GM18868 (cell line): ENCODE measurements at regions not wholly inside any gene's neighbourhood (a gene's known extent, or its start where the extent isn't known, plus 50 kb on each side); places are given as distances from the start of the nearest gene placed in this dataset.
"Not testable (repeated sequence)": the region's sequence is repeated elsewhere in the genome, so short reads cannot be mapped to it uniquely, and the experiment has no call there.

Source experiments
- ATAC-seq: cut with Tn5 transposase; IDR thresholded peaks from one replicate; pipeline ENCODE4 v1.9.1; 2021; ENCODE audit warnings: mild to moderate bottlenecking, moderate library complexity; ENCODE audit not compliant: unreplicated experiment

- ATAC-seq: no peak
Measured at GRCh38 chr2:129010262-129010661, 691.6 kb upstream of the HS6ST1 start.

DNA sequence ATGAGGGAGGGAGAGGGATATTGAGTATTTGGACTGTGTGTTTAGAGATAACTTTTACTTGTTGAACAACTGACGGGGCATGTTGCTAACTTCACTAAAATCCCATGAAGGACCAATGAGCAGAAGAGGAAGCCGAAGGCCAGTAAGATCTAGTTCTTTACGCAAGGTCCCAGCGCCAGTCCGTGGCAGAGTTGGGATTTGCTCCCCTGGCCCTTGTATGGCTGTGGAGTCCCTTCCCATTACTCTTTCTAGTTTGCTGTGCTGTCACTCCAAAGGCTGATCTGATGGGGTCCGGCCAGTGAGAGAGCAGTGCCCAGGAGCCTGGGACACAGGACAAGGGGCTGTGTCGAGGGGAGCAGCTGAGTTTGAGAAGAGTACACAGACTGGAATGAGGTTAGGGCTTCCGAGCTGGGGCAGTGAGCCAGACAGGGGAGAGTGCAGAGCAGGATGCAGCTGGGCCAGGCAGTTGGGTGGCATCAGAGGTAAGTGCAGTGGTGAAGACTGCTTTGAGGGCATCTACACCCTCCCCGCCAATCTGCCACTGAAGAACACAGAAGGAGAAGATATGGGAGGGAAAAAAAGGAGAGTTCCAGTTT lies 692.9 kb upstream of the HS6ST1 start:
- no peak for ATAC-seq

- no peak for ATAC-seq
Measured at GRCh38 chr2:129014432-129014831, 695.8 kb upstream of the HS6ST1 start.

DNA sequence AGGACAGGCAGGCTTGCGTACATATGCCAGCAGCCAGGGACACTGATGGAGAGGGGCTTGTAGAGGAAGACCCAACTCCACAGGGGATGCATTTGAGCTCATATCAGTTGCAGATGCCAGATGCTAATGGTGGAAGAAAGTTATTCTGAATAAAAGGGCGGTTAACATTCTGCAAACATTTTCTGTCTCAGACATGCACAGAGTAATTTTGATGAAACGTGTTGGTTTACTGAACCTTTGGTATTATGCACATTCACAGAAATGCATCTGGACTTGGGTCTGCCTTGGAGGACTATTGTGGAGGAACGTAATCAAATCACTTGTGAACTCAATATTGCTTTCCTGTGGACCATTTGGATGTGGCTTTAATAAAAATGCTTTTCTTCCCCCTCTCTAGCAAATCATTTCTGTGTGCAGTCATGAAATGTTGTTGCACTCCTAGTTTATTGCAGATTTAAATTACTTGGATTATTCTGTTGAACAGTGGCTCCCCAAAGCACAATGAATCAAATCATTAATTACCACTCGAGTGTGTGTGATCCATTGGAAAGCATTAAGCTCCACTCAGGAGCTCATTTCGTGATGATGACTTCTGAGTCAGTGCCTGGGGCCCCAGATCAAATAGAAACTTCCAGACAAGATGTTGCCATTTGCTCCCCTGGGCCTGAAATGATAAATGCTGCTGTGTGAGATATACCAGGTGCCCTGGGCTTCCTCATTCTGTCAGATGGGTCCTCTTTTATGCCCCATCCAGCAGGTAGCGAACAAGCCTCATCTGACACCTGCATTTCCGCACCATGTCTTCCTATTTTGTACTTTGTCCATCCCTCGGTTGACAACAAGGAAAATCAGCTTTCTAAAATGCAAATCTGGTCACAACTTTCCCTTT lies 697.0 kb upstream of the HS6ST1 start:
- ATAC-seq: no peak

- no peak for ATAC-seq
Measured at GRCh38 chr2:129016972-129017371, 698.3 kb upstream of the HS6ST1 start.

DNA sequence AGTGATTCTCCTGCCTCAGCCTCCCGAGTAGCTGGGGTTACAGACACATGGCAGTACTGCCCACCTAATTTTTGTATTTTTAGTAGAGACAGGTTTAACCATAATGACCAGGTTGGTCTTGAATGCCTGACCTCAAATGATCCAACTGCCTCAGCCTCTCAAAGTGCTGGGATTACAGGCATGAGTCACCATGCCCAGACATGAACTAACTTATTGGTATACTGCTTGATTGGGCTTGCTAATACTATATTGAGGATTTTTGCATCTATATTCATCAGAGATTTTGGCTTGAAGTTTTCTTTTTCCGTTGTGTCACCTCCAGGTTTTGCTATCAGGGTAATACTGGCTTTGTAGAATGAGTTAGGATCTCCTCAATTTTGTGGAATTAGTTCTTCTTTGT lies 706.1 kb upstream of the HS6ST1 start:
- no peak for ATAC-seq

DNA sequence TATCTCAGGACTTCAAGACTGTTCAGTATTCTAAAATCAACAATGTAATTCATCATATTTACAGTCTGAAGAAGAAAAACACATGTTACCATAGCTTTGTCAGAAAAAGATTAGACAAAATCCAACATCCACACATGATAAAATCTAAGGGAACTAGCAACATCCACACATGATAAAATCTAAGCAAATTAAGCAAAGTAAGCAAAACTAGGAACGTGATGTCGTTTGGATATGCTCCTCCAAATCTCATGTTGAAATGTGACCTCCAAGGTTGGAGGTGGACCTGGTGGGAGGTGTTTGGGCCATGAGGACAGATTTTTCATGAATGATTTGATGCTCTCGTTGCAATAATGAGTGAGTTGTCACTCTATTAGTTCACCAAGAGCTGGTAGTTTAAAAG lies 717.3 kb upstream of the HS6ST1 start:
- no peak for ATAC-seq

DNA sequence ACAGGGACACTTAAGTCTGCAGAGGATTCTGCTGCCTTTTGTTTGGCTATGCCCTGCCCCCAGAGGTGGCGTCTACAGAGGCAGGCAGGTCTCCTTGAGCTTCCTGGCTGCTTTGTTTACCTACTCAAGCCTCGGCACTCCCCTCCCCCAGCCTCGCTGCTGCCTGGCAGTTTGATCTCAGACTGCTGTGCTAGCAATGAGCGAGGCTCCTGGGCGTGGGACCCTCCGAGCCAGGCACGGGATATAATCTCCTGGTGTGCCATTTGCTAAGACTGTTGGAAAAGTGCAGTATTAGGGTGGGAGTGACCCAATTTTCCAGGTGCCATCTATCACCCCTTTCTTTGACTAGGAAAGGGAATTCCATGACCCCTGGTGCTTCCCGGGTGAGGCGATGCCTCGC lies 725.0 kb upstream of the HS6ST1 start:
- not testable (repeated sequence) for ATAC-seq

GRCh38 chr2:129046475-129046874 lies 727.8 kb upstream of the HS6ST1 start:
- ATAC-seq: not testable (repeated sequence)

DNA sequence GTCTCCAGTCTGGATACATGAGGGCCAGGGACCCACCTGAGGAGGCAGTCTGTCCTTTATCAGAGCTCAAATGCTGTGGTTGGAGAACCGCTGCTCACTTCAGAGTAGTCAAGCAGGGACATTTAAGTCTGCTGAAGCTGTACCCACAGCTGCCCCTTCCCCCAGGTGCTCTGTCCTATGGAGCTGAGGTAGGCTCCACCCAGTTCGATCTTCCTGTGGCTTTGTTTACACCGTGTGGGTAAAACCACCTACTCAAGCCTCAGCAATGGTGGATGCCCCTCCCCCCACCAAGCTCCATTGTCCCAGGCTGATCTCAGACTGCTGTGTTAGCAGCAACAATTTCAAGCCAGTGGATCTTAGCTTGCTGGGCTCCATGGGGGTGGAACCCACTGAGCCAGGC lies 731.4 kb upstream of the HS6ST1 start:
- ATAC-seq: no peak

- no peak for ATAC-seq
Measured at GRCh38 chr2:129055242-129055641, 736.6 kb upstream of the HS6ST1 start.

DNA sequence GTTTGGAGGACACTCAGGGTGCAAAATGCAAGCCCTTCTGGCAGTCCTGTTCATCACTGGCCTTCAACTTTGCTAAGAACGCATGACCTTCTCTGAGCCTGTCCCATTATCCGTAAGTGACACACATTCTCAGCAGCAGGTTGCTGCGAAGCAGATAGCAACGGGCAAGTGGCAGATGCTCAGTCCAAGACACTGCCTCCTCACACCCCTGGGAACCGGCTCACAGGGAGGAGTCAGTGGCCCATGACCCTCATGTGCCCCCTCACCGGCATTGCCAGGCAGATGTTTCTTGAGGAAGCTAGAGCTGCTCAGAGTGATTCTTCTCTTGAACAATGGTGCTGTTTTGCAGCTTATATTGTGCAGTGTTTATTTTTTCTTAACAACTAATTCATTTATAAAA lies 737.2 kb upstream of the HS6ST1 start:
- no peak for ATAC-seq

DNA sequence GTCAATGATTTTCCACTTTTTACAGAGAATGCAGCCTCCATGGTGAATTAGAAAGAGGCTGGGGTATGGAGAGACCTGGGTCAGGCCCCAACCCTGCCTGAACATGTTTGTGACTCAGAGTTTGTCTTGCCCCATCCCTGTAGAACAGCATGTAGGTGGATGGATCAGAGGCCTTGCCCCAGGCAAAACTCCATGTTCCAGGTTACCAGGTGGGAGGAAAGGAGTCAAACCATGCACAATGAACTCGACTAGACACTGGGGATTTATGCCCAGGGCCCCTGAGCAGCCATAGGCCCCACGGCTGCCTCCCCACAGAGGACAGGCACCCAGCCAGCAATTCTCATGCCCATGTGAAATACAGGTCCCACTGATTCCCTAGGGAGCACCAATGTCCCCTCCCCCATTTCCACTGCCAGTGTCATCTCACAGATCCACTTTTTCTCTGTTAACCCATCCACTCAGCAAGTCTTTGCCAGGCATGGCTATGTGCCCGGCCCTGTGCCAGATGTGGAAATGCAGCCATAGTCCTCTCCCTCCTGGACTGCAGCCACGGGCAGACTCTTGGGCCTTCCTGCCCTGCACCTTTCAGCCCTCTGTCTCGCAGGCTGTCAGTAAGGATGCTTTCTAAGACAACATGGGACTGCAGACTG lies 737.8 kb upstream of the HS6ST1 start:
- ATAC-seq: no peak

GRCh38 chr2:129056959-129057317 lies 738.3 kb upstream of the HS6ST1 start:
- ATAC-seq: no peak

GRCh38 chr2:129058981-129059380 lies 740.3 kb upstream of the HS6ST1 start:
- no peak for ATAC-seq

DNA sequence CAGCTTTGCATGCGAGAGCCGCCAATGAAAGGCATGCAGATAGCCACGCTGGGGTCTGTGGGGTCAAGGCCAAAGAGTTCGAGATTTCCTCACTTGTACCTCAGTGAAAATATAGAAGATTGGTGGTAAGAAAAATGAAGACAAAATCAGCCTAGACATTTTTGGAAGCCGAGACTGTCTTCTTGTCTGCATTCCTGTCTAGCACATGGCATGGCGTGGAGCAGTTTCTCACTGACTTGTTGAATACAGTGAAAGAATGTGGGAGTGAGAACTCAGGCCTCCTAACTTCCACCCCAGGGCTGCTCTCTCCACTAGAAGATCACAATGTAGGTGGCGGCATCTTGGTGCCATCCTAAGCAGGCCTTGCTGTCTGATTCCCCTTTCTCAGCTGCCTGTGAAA lies 740.8 kb upstream of the HS6ST1 start:
- no peak for ATAC-seq

- ATAC-seq: peak; percentile 97
Measured at GRCh38 chr2:129061069-129061768, 742.6 kb upstream of the HS6ST1 start.

DNA sequence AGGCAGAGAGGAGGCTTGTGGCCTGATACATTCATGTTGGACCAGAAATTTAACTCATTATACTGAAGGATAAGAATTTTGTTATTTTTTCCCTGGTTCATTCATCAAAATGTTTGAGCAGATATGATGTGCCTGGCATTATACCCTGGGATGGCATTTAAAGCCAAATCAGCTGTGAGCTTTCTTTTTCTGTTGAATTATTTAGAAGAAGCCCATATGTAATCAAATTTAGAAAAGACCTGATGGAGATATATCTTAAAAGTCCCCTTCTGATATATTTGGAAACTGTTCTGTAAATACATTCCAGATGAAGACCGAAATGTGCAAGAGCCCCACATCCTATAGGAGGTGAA lies 743.1 kb upstream of the HS6ST1 start:
- no peak for ATAC-seq

- ATAC-seq: no peak
Measured at GRCh38 chr2:129062146-129062912, 743.7 kb upstream of the HS6ST1 start.

GRCh38 chr2:129067070-129067469 lies 748.4 kb upstream of the HS6ST1 start:
- ATAC-seq: no peak

DNA sequence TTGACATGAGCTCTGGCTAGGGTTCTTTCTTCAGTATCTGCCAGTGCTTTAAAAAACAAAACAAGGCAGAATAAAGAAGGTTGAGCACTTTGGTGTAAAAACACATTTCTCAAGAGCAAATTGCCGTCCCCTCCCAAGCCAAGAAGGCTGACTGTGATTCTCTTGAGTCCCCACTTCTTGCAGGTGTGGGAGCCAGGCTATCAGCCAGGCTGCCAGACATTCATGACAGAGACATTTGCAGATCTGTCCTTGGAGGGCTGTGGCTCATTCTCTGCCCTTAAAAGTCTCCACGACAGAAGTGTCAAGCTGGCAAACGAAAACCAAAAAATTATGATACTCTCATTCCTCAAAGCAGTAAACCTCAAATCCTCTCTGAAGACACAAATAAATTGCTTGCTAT lies 749.3 kb upstream of the HS6ST1 start:
- ATAC-seq: no peak
